ENCODE measurements at regions not wholly inside any gene's neighbourhood (a gene's known extent, or its start where the extent isn't known, plus 50 kb on each side); places are given as distances from the start of the nearest gene placed in this dataset.

DNA sequence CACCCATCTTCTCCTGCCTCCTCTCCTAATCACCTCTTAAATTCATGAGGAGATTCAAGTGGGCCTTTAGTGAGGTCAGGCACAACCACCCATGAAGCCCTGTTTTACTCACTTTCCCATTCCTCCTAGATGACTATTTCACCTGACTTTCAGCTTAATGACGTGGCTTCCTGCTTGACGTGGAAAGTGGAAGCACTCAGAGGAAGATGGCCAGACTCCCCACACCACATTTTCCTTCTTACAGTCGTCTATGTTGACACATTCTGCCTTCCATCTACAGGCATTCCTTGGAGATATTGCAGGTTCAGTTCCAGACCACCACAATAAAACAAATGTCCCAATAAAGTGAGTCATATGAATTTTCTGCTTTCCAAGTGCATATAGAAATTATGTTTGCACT, 146.4 kb upstream of the TAS2R1 start:
- DNase-seq (ENCODE audit: low spot score), result no peak
- H3K27ac ChIP-seq, result no peak overlapping the region
- no peaks in the 10 kb centered on the region for H3K36me3 ChIP-seq
- TF ChIP-seq, protein P1, sequence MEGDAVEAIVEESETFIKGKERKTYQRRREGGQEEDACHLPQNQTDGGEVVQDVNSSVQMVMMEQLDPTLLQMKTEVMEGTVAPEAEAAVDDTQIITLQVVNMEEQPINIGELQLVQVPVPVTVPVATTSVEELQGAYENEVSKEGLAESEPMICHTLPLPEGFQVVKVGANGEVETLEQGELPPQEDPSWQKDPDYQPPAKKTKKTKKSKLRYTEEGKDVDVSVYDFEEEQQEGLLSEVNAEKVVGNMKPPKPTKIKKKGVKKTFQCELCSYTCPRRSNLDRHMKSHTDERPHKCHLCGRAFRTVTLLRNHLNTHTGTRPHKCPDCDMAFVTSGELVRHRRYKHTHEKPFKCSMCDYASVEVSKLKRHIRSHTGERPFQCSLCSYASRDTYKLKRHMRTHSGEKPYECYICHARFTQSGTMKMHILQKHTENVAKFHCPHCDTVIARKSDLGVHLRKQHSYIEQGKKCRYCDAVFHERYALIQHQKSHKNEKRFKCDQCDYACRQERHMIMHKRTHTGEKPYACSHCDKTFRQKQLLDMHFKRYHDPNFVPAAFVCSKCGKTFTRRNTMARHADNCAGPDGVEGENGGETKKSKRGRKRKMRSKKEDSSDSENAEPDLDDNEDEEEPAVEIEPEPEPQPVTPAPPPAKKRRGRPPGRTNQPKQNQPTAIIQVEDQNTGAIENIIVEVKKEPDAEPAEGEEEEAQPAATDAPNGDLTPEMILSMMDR (IDR thresholded peaks at IDR 0.05), result no peak
- no peak overlapping the region for H3K4me3 ChIP-seq
- H3K4me1 ChIP-seq, result no peaks in the 10 kb centered on the region
- no peaks in the 10 kb centered on the region for H3K27me3 ChIP-seq
- peaks cover 0 to 9% of the 10 kb centered on the region in 2 donors for H3K9me3 ChIP-seq

DNA sequence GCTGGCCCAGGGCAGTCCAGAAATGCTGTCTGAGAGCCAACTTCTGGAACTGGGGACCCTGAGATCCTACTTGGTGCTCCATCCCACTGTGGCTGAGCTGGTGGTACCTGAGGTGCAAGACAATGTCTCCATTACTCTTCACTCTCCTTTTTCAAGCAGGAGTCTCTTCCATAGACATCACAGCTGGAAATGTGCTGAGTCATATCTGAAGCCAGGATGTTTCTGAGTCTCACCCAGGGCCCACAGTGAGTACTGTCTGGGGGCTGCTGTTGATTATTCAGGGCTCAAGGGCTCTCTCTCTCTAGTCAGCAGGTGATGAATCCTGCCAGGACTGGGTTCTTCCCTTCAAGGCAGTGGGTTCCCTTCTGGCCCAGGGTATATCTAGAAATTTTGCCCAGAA, 145.2 kb upstream of the TAS2R1 start:
- Histone ChIP-seq H3K27ac (no peak overlapping the region), H3K4me1 (no peaks in the 10 kb centered on the region), H3K4me3 (no peak overlapping the region), H3K27me3 (no peaks in the 10 kb centered on the region), H3K36me3 (no peaks in the 10 kb centered on the region), H3K9me3 (peaks cover 0 to 1% of the 10 kb centered on the region in 2 donors)
- TF ChIP-seq, protein P1 (IDR thresholded peaks at IDR 0.05), result no peak
- DNase-seq (ENCODE audit: low spot score), result no peak

DNA sequence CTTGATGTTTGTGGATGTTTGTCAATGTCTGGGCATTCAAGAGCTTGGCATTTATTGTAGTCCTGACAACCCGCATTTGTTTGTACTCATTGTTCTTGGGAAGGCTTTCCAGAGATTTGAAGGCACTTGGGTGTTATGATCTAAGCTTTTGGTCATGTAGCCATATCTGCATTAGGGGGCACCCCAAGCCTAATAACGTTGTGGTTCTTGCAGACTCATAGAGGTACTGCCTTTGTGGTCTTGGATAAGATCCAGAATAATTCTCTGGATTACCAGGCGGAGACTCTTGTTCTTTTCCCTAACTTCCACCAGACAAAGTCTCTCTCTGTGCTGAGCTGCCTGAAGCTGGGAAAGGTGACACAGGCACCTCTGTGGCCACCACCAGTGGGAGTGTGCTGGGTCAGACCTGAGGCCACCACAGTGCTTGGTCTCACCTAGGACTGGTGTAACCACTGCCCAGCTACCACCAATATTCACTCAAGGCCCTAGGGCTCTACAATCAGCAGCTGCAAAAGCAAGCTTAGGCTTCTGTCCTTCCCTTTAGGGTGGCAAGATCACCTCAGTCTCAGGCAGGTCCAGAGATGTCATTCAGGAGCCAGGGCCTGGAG, 144.4 kb upstream of the TAS2R1 start:
- TF ChIP-seq, protein P1 (IDR thresholded peaks at IDR 0.05), result no peak
- Histone ChIP-seq H3K36me3 (no peaks in the 10 kb centered on the region), H3K4me1 (no peaks in the 10 kb centered on the region), H3K27ac (no peak overlapping the region), H3K27me3 (no peaks in the 10 kb centered on the region), H3K4me3 (no peak overlapping the region), H3K9me3 (no peaks in the 10 kb centered on the region)
- DNase-seq (ENCODE audit: low spot score), result no peak

DNA sequence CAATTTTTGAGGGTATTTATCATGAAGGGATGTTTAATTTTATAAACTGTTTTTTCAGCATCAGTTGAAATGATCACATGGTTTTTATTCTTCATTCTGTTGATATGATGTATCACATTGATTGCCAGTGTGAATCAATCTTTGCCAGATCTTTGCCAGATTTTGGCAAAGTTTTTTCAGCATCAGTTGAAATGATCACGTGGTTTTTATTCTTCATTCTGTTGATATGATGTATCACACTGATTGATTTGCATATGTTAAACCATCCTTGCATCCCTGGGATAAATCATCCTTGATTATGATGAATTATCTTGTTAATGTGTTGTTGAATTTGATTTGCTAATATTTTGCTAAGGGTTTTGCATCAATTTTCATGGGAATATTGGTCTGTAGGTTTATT, 140.9 kb upstream of the TAS2R1 start:
- Histone ChIP-seq H3K27ac (no peak overlapping the region), H3K36me3 (no peaks in the 10 kb centered on the region), H3K9me3 (no peaks in the 10 kb centered on the region), H3K4me3 (no peak overlapping the region), H3K27me3 (no peaks in the 10 kb centered on the region), H3K4me1 (no peaks in the 10 kb centered on the region)
- DNase-seq (ENCODE audit: low spot score), result no peak
- TF ChIP-seq, protein P1 (IDR thresholded peaks at IDR 0.05), result no peak

DNA sequence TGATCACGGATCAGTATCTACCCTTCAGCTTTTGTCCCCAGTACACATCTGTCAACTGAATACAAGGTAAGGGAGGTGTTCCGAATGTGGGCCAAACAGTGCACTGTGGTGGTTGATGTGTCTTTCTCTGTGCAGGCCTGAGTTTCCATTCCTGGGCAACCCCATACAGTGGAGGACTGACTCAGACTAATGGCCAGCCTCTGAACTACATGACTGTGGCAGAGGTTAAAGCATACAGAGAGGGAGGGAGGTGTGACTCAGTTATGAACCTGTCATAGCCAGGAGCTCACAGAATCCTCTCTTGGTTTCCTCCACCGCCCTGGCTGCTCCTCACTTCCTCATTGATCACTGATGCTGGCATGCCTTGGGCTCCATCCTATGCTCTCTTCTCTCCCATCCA, 136.4 kb upstream of the TAS2R1 start:
- TF ChIP-seq, protein P1 (IDR thresholded peaks at IDR 0.05), result no peak
- DNase-seq (ENCODE audit: low spot score), result no peak
- no peak overlapping the region for H3K4me3 ChIP-seq
- H3K27ac ChIP-seq, result no peak overlapping the region
- H3K36me3 ChIP-seq, result no peaks in the 10 kb centered on the region
- H3K4me1 ChIP-seq, result no peaks in the 10 kb centered on the region
- no peaks in the 10 kb centered on the region for H3K9me3 ChIP-seq
- H3K27me3 ChIP-seq, result no peaks in the 10 kb centered on the region

All from right atrium auricular region (tissue), 2 donors.